MM.1S (cell line): ENCODE measurements at regions not wholly inside any gene's neighbourhood (a gene's known extent, or its start where the extent isn't known, plus 50 kb on each side); places are given as distances from the start of the nearest gene placed in this dataset.

Experiments
- DNase-seq: peaks from one replicate; pipeline ENCODE4 v3.0.0-alpha.2; 2015
- H2AFZ ChIP-seq: fragments of 300-600 bp; sonication (generic); 2 replicates; pipeline ENCODE4 v1.6.0; 2016; ENCODE audit warnings: antibody characterized with exemption, low read length
- H3F3A ChIP-seq: fragments of 300-600 bp; sonication (generic); 2 replicates; pipeline ENCODE4 v1.6.1; 2016; ENCODE audit warnings: mild to moderate bottlenecking, antibody characterized with exemption, low read length, moderate library complexity, mixed read lengths; ENCODE audit not compliant: insufficient read depth
- H3K27ac ChIP-seq: fragments of 300-600 bp; sonication (generic); 2 replicates; pipeline ENCODE4 v1.5.1; 2016; ENCODE audit warnings: mild to moderate bottlenecking, low read length
- H3K27me3 ChIP-seq: fragments of 300-600 bp; sonication (generic); replicated peaks from 2 replicates; pipeline ENCODE4 v1.6.0; 2016; ENCODE audit warnings: low read length; ENCODE audit not compliant: insufficient read depth
- H3K36me3 ChIP-seq: fragments of 300-600 bp; sonication (generic); replicated peaks from 2 replicates; pipeline ENCODE4 v1.6.1; 2016; ENCODE audit warnings: mild to moderate bottlenecking, low read length, mixed read lengths; ENCODE audit not compliant: insufficient read depth
- H3K4me1 ChIP-seq: fragments of 300-600 bp; sonication (generic); 2 replicates; pipeline ENCODE4 v1.6.1; 2016; ENCODE audit warnings: low read length, mixed read lengths
- H3K4me2 ChIP-seq: fragments of 300-600 bp; sonication (generic); 2 replicates; pipeline ENCODE4 v1.6.0; 2016; ENCODE audit warnings: low read depth, low read length
- H3K4me3 ChIP-seq: fragments of 300-600 bp; sonication (generic); 2 replicates; pipeline ENCODE4 v1.5.1; 2016; ENCODE audit warnings: low read length, mixed read lengths
- H3K79me2 ChIP-seq: fragments of 300-600 bp; sonication (generic); 2 replicates; pipeline ENCODE4 v1.6.1; 2016; ENCODE audit warnings: mixed run types, low read length, mixed read lengths
- H3K9ac ChIP-seq: fragments of 300-600 bp; sonication (generic); 2 replicates; pipeline ENCODE4 v1.6.1; 2016; ENCODE audit warnings: low read length, mixed read lengths
- H3K9me2 ChIP-seq: fragments of 300-600 bp; sonication (generic); replicated peaks from 2 replicates; pipeline ENCODE4 v1.6.1; 2016; ENCODE audit warnings: mild to moderate bottlenecking, low read length, mixed read lengths; ENCODE audit not compliant: insufficient read depth
- H3K9me3 ChIP-seq: fragments of 300-600 bp; sonication (generic); replicated peaks from 2 replicates; pipeline ENCODE4 v1.6.1; 2016; ENCODE audit warnings: mild to moderate bottlenecking, low read length, mixed read lengths; ENCODE audit not compliant: insufficient read depth
- H4K20me1 ChIP-seq: fragments of 300-600 bp; sonication (generic); 2 replicates; pipeline ENCODE4 v1.6.1; 2016; ENCODE audit warnings: mild to moderate bottlenecking, low read length, moderate library complexity, mixed read lengths; ENCODE audit not compliant: insufficient read depth
- EZH2 ChIP-seq: fragments of 300-600 bp; sonication (generic); optimal IDR thresholded peaks from 2 replicates; pipeline ENCODE3; 2017; ENCODE audit warnings: low read depth, mild to moderate bottlenecking, antibody characterized with exemption, low read length, mixed read lengths
- EZH2phosphoT487 ChIP-seq: fragments of 300-600 bp; sonication (generic); IDR thresholded peaks from 2 replicates; pipeline ENCODE4 v1.6.1; 2018; ENCODE audit warnings: antibody characterized with exemption, low read length
- TF ChIP-seq, protein P1 (sequence below): fragments of 300-600 bp; sonication (generic); IDR thresholded peaks from 2 replicates; pipeline ENCODE4 v1.5.1; 2016; ENCODE audit warnings: antibody characterized with exemption, low read length, mixed read lengths

DNA sequence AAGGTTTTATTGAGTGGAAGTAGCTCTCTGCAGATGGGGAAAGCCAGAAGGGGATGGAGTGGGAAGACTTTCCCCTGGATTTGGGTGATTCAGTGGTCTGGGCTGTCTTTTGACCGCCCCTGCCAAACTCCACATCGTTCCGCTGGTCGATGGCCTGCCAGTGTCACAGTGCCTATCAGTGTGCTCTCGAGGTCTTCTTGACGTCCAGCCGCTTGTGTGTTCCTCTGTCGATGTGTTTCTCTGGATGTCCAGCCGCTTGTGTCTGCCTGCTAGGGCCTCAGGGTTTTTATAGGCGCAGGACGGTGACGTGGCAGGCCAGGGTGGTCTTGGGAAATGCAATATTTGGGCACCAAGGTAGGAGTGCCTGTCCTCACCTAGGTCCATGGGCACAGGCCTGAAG, 1371.4 kb upstream of the PIK3C3 start:
- no peaks in the 10 kb centered on the region for H3F3A ChIP-seq
- H3K9me2 ChIP-seq = no peaks in the 10 kb centered on the region
- H3K36me3 ChIP-seq = no peaks in the 10 kb centered on the region
- no peaks in the 10 kb centered on the region for H4K20me1 ChIP-seq
- no peak overlapping the region for H2AFZ ChIP-seq
- no peaks in the 10 kb centered on the region for H3K27me3 ChIP-seq
- no peaks in the 10 kb centered on the region for H3K79me2 ChIP-seq
- no peak overlapping the region for H3K4me3 ChIP-seq
- H3K27ac ChIP-seq = no peak overlapping the region
- H3K4me1 ChIP-seq = no peaks in the 10 kb centered on the region
- H3K9me3 ChIP-seq = no peaks in the 10 kb centered on the region
- TF ChIP-seq, protein P1, sequence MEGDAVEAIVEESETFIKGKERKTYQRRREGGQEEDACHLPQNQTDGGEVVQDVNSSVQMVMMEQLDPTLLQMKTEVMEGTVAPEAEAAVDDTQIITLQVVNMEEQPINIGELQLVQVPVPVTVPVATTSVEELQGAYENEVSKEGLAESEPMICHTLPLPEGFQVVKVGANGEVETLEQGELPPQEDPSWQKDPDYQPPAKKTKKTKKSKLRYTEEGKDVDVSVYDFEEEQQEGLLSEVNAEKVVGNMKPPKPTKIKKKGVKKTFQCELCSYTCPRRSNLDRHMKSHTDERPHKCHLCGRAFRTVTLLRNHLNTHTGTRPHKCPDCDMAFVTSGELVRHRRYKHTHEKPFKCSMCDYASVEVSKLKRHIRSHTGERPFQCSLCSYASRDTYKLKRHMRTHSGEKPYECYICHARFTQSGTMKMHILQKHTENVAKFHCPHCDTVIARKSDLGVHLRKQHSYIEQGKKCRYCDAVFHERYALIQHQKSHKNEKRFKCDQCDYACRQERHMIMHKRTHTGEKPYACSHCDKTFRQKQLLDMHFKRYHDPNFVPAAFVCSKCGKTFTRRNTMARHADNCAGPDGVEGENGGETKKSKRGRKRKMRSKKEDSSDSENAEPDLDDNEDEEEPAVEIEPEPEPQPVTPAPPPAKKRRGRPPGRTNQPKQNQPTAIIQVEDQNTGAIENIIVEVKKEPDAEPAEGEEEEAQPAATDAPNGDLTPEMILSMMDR = no peak
- TF ChIP-seq EZH2phosphoT487 (no peak), EZH2 (no peak)
- no peak overlapping the region for H3K9ac ChIP-seq
- H3K4me2 ChIP-seq = no peak overlapping the region
- no peak for DNase-seq

DNA sequence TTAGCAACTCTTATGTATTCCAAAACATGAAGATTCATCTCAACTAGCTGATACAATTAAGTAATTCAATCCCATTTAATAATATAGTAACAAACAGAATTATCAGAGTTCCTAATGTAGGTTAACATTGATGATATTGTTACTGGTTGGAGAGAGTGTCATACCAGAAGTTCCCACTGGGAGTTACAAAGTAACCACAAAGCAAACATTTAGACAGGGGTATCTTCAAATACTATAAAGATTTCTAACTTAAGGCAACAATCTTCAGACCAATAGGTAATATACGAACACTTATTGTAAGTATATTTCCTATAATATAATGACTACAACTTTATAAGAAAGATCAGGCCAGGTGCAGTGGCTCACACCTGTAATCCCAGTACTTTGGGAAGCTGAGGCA, 1372.9 kb upstream of the PIK3C3 start:
- Histone ChIP-seq H3K4me3 (no peak overlapping the region), H3K27ac (no peak overlapping the region), H3K27me3 (no peaks in the 10 kb centered on the region), H3K79me2 (no peaks in the 10 kb centered on the region), H3K4me2 (no peak overlapping the region), H3K9ac (no peak overlapping the region), H3K9me3 (no peaks in the 10 kb centered on the region), H4K20me1 (no peaks in the 10 kb centered on the region), H3F3A (no peaks in the 10 kb centered on the region), H3K9me2 (no peaks in the 10 kb centered on the region), H2AFZ (no peak overlapping the region), H3K36me3 (no peaks in the 10 kb centered on the region), H3K4me1 (no peaks in the 10 kb centered on the region)
- TF ChIP-seq EZH2 (no peak), EZH2phosphoT487 (no peak)
- TF ChIP-seq, protein P1 = no peak
- DNase-seq = no peak

GRCh38 chr18:40577981-40578365, 1377.1 kb upstream of the PIK3C3 start:
- H3K4me2 ChIP-seq = no peak overlapping the region
- H4K20me1 ChIP-seq = no peaks in the 10 kb centered on the region
- DNase-seq = no peak
- no peak overlapping the region for H3K9ac ChIP-seq
- no peaks in the 10 kb centered on the region for H3K36me3 ChIP-seq
- no peaks in the 10 kb centered on the region for H3F3A ChIP-seq
- H3K4me3 ChIP-seq = no peak overlapping the region
- H3K27ac ChIP-seq = no peak overlapping the region
- no peaks in the 10 kb centered on the region for H3K27me3 ChIP-seq
- H3K9me3 ChIP-seq = no peaks in the 10 kb centered on the region
- H3K79me2 ChIP-seq = no peaks in the 10 kb centered on the region
- TF ChIP-seq EZH2 = no peak
- TF ChIP-seq EZH2phosphoT487 = no peak
- TF ChIP-seq, protein P1 = no peak
- H2AFZ ChIP-seq = no peak overlapping the region
- no peaks in the 10 kb centered on the region for H3K4me1 ChIP-seq
- H3K9me2 ChIP-seq = no peaks in the 10 kb centered on the region
